Panc1 (cell line): ENCODE measurements at regions not wholly inside any gene's neighbourhood (a gene's known extent, or its start where the extent isn't known, plus 50 kb on each side); places are given as distances from the start of the nearest gene placed in this dataset.

ENCODE experiments used
- CTCF ChIP-seq: fragments of 450-650 bp; IDR thresholded peaks from 2 replicates; pipeline ENCODE4 v1.5.1; 2017; ENCODE audit warnings: mild to moderate bottlenecking
- POLR2AphosphoS5 ChIP-seq: IDR thresholded peaks from 2 replicates; pipeline ENCODE4 v1.6.1; 2012; ENCODE audit warnings: mild to moderate bottlenecking, low read depth, low read length, moderate library complexity
- REST ChIP-seq, 2 experiments: IDR thresholded peaks; 2 replicates each; pipeline ENCODE4 v1.6.1; 2011 to 2012; ENCODE audit warnings: low read depth in 2 of 2, control low read depth in 1 of 2, low read length in 1 of 2, mild to moderate bottlenecking in 1 of 2, moderate library complexity in 1 of 2; ENCODE audit not compliant: insufficient read depth in 1 of 2
- SIN3A ChIP-seq: IDR thresholded peaks from 2 replicates; pipeline ENCODE4 v1.6.1; 2012; ENCODE audit warnings: low read depth, mild to moderate bottlenecking, low read length, moderate library complexity, borderline replicate concordance; ENCODE audit not compliant: insufficient read depth
- TCF7L2 ChIP-seq: IDR thresholded peaks from 2 replicates; pipeline ENCODE4 v1.6.1; 2011; ENCODE audit warnings: mild to moderate bottlenecking, low read depth, low read length, inconsistent platforms

GRCh38 chr17:63096426-63096825 is 130.4 kb downstream of the TANC2 start:
- TF ChIP-seq CTCF (no peak), REST (IDR thresholded peaks at IDR 0.05; ENCODE audit: insufficient read depth in 1 of 2, low read depth in 2 of 2, low read length in 1 of 2) (no peak), POLR2AphosphoS5 (no peak), SIN3A (no peak), TCF7L2 (no peak)
